Heart left ventricle (tissue), 13 donors: ENCODE measurements at regions not wholly inside any gene's neighbourhood (a gene's known extent, or its start where the extent isn't known, plus 50 kb on each side); places are given as distances from the start of the nearest gene placed in this dataset.

ENCODE experiments used
- POLR2A ChIP-seq, 2 donors: fragments of 450-650 bp; IDR thresholded peaks; one replicate each; pipeline ENCODE4 v1.6.1; 2017; ENCODE audit warnings: antibody characterized with exemption in 2 of 2, mild to moderate bottlenecking in 2 of 2, moderate library complexity in 2 of 2
- TF ChIP-seq, protein P1 (sequence below), 12 donors: fragments of 200-600 bp; sonication (generic) in 4 of 12; IDR thresholded peaks; one replicate each; pipeline versions ENCODE4 v1.5.0 to v1.8.0; 2018 to 2022; ENCODE audit warnings: antibody characterized with exemption in 12 of 12, mild to moderate bottlenecking in 5 of 12
- donor health status: ischemic (EF 13 %, LVEDD 7.1; RV severe dilation, severe dysfunction).
- donor health status: DM: no; HTN: yes; CAD: no.
- donor health status: DM: no; HTN: no; CAD: no.
- donor health status: ischemic (EF 25% LVEDD 6.9; RV normal size, moderate dysfunction).
- donor health status: ischemic (EF 25% LVEDD 5.7; RV mildly dilated, moderate dysfunction).
- donor health status: ischemic (EF 35%, LVEDD 5.7; RV mildly dilated, moderate dysfunction).
- donor health status: nonischemic (EF 11% LVEDD 7.7; RV severe dilation, severe dysfunction).
- donor health status: DM: yes; HTN: yes; CAD: no.
- donor health status: PGD.
- donor health status: ischemic (EF 29% LVEDD 5.4; RV normal size, mild dysfunction).
- donor health status: nonischemic (EF 23%, LVEDD 6.1; RV moderate dilation, normal function).

DNA sequence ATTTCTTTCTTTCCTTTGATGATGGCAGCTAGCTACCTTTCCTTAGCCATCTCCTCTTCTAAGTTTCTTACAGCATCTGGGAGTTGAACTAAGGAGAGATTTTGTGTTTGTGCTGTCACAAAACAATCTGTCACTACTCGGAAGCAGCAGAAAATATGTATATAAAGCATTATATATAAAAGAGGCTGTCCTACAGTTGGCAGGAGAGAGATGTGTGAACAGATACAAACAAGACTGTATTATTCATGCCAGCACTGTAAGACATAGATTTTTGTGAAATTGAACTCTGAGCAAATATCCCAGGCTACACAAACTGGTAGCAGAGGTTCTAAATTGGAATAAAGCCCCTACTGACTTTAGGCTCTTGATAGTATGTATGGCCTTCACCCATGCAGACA is 577.5 kb upstream of the NECTIN3 start:
- TF ChIP-seq, protein P1, sequence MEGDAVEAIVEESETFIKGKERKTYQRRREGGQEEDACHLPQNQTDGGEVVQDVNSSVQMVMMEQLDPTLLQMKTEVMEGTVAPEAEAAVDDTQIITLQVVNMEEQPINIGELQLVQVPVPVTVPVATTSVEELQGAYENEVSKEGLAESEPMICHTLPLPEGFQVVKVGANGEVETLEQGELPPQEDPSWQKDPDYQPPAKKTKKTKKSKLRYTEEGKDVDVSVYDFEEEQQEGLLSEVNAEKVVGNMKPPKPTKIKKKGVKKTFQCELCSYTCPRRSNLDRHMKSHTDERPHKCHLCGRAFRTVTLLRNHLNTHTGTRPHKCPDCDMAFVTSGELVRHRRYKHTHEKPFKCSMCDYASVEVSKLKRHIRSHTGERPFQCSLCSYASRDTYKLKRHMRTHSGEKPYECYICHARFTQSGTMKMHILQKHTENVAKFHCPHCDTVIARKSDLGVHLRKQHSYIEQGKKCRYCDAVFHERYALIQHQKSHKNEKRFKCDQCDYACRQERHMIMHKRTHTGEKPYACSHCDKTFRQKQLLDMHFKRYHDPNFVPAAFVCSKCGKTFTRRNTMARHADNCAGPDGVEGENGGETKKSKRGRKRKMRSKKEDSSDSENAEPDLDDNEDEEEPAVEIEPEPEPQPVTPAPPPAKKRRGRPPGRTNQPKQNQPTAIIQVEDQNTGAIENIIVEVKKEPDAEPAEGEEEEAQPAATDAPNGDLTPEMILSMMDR (IDR thresholded peaks at IDR 0.05): no peak
- no peak for TF ChIP-seq POLR2A (IDR thresholded peaks at IDR 0.05)
